GM21526 (cell line): ENCODE measurements at regions not wholly inside any gene's neighbourhood (a gene's known extent, or its start where the extent isn't known, plus 50 kb on each side); places are given as distances from the start of the nearest gene placed in this dataset.

Experiments
- ATAC-seq: cut with Tn5 transposase; IDR thresholded peaks from one replicate; pipeline ENCODE4 v1.9.1; 2021; ENCODE audit warnings: moderate library complexity; ENCODE audit not compliant: unreplicated experiment, low FRiP score

- ATAC-seq = no peak
Observed at GRCh38 chr2:16085073-16085472, 144.7 kb downstream of the MYCN start.

GRCh38 chr2:16084274-16084673 is 143.9 kb downstream of the MYCN start:
- ATAC-seq = no peak

- no peak for ATAC-seq
Observed at GRCh38 chr2:16082276-16082675, 141.9 kb downstream of the MYCN start.

GRCh38 chr2:16081316-16082200 is 141.2 kb downstream of the MYCN start:
- ATAC-seq = no peak

GRCh38 chr2:16080516-16080915 is 140.2 kb downstream of the MYCN start:
- ATAC-seq = no peak

- no peak for ATAC-seq
Observed at GRCh38 chr2:16080071-16080470, 139.7 kb downstream of the MYCN start.

- ATAC-seq = no peak
Observed at GRCh38 chr2:16079637-16080036, 139.3 kb downstream of the MYCN start.

GRCh38 chr2:16077601-16078000 is 137.3 kb downstream of the MYCN start:
- no peak for ATAC-seq

- no peak for ATAC-seq
Observed at GRCh38 chr2:16076911-16077310, 136.6 kb downstream of the MYCN start.

- no peak for ATAC-seq
Observed at GRCh38 chr2:16075045-16076012, 135.0 kb downstream of the MYCN start.

GRCh38 chr2:16073921-16074425 is 133.6 kb downstream of the MYCN start:
- ATAC-seq = no peak

GRCh38 chr2:16073471-16073870 is 133.1 kb downstream of the MYCN start:
- ATAC-seq = no peak

GRCh38 chr2:16072638-16073290 is 132.4 kb downstream of the MYCN start:
- ATAC-seq = no peak

- no peak for ATAC-seq
Observed at GRCh38 chr2:16071865-16072637, 131.7 kb downstream of the MYCN start.

- ATAC-seq = no peak
Observed at GRCh38 chr2:16071039-16071864, 130.9 kb downstream of the MYCN start.

GRCh38 chr2:16070648-16070971 is 130.3 kb downstream of the MYCN start:
- ATAC-seq = no peak

- no peak for ATAC-seq
Observed at GRCh38 chr2:16069933-16070647, 129.7 kb downstream of the MYCN start.

GRCh38 chr2:16069663-16069932 is 129.2 kb downstream of the MYCN start:
- no peak for ATAC-seq

- ATAC-seq = no peak
Observed at GRCh38 chr2:16068552-16068940, 128.2 kb downstream of the MYCN start.
